COLO668 (cell line): ENCODE measurements at regions not wholly inside any gene's neighbourhood (a gene's known extent, or its start where the extent isn't known, plus 50 kb on each side); places are given as distances from the start of the nearest gene placed in this dataset.
A peak's percentile ranks its signal among the peaks of the same experiment; 100 is the strongest.

Source experiments
- DNase-seq: peaks from one replicate; lab custom pipeline; 2025; ENCODE audit not compliant: unreplicated experiment; lab: John Stamatoyannopoulos, UW

- no peak for DNase-seq
Measured at GRCh38 chr3:117541721-117542120, 832.1 kb downstream of the TUSC7 start.

- no peak for DNase-seq
Measured at GRCh38 chr3:117543521-117543920, 833.9 kb downstream of the TUSC7 start.

GRCh38 chr3:117545484-117545883 is 835.9 kb downstream of the TUSC7 start:
- DNase-seq = no peak

- DNase-seq = no peak
Measured at GRCh38 chr3:117547956-117548550, 838.5 kb downstream of the TUSC7 start.

GRCh38 chr3:117548600-117548999 is 839.0 kb downstream of the TUSC7 start:
- no peak for DNase-seq

GRCh38 chr3:117549716-117550115 is 840.1 kb downstream of the TUSC7 start:
- no peak for DNase-seq

- no peak for DNase-seq
Measured at GRCh38 chr3:117550766-117551165, 841.2 kb downstream of the TUSC7 start.

GRCh38 chr3:117553461-117553860 is 843.9 kb downstream of the TUSC7 start:
- no peak for DNase-seq

GRCh38 chr3:117556646-117557407 is 847.2 kb downstream of the TUSC7 start:
- no peak for DNase-seq

GRCh38 chr3:117557464-117558090 is 848.0 kb downstream of the TUSC7 start:
- DNase-seq = no peak

- no peak for DNase-seq
Measured at GRCh38 chr3:117558681-117559080, 849.1 kb downstream of the TUSC7 start.

- peak; percentile 45 for DNase-seq
Measured at GRCh38 chr3:117562000-117562399, 852.4 kb downstream of the TUSC7 start.

- no peak for DNase-seq
Measured at GRCh38 chr3:117563063-117563462, 853.5 kb downstream of the TUSC7 start.

- DNase-seq = no peak
Measured at GRCh38 chr3:117565777-117566176, 856.2 kb downstream of the TUSC7 start.

GRCh38 chr3:117566926-117567325 is 857.3 kb downstream of the TUSC7 start:
- DNase-seq = no peak

- no peak for DNase-seq
Measured at GRCh38 chr3:117567382-117567781, 857.8 kb downstream of the TUSC7 start.

GRCh38 chr3:117567906-117568305 is 858.3 kb downstream of the TUSC7 start:
- DNase-seq = no peak

GRCh38 chr3:117572786-117573185 is 863.2 kb downstream of the TUSC7 start:
- DNase-seq = no peak

GRCh38 chr3:117580806-117581205 is 871.2 kb downstream of the TUSC7 start:
- DNase-seq = no peak

GRCh38 chr3:117586161-117586560 is 876.6 kb downstream of the TUSC7 start:
- DNase-seq = no peak

GRCh38 chr3:117587416-117587815 is 877.8 kb downstream of the TUSC7 start:
- no peak for DNase-seq

GRCh38 chr3:117589454-117589853 is 879.9 kb downstream of the TUSC7 start:
- DNase-seq = no peak
